HG02938 (cell line): ENCODE measurements at regions not wholly inside any gene's neighbourhood (a gene's known extent, or its start where the extent isn't known, plus 50 kb on each side); places are given as distances from the start of the nearest gene placed in this dataset.
"Not testable (repeated sequence)": the region's sequence is repeated elsewhere in the genome, so short reads cannot be mapped to it uniquely, and the experiment has no call there.

ENCODE experiments used
- ATAC-seq: cut with Tn5 transposase; IDR thresholded peaks from one replicate; pipeline ENCODE4 v1.9.1; 2021; ENCODE audit warnings: mild to moderate bottlenecking, moderate library complexity; ENCODE audit not compliant: unreplicated experiment

GRCh38 chr5:159571501-159572244 is 241.4 kb upstream of the IL12B start:
- ATAC-seq = no peak

GRCh38 chr5:159576902-159577301 is 246.6 kb upstream of the IL12B start:
- ATAC-seq = no peak

GRCh38 chr5:159581502-159582249 is 251.4 kb upstream of the IL12B start:
- ATAC-seq = no peak

- ATAC-seq = no peak
Observed at GRCh38 chr5:159582756-159583541, 252.7 kb upstream of the IL12B start.

GRCh38 chr5:159586921-159587320 is 256.6 kb upstream of the IL12B start:
- ATAC-seq = no peak

- ATAC-seq = no peak
Observed at GRCh38 chr5:159588941-159589340, 258.7 kb upstream of the IL12B start.

GRCh38 chr5:159593518-159594073 is 263.3 kb upstream of the IL12B start:
- ATAC-seq = no peak

- not testable (repeated sequence) for ATAC-seq
Observed at GRCh38 chr5:159595561-159595960, 265.3 kb upstream of the IL12B start.

- no peak for ATAC-seq
Observed at GRCh38 chr5:159601216-159601615, 270.9 kb upstream of the IL12B start.

- ATAC-seq = no peak
Observed at GRCh38 chr5:159602434-159602833, 272.1 kb upstream of the IL12B start.

- no peak for ATAC-seq
Observed at GRCh38 chr5:159605585-159605984, 275.3 kb upstream of the IL12B start.

GRCh38 chr5:159609359-159609758 is 279.1 kb upstream of the IL12B start:
- no peak for ATAC-seq

- ATAC-seq = no peak
Observed at GRCh38 chr5:159610966-159611579, 280.8 kb upstream of the IL12B start.

- no peak for ATAC-seq
Observed at GRCh38 chr5:159616952-159617351, 286.7 kb upstream of the IL12B start.

GRCh38 chr5:159619826-159620225 is 289.5 kb upstream of the IL12B start:
- no peak for ATAC-seq

- no peak for ATAC-seq
Observed at GRCh38 chr5:159620853-159621540, 290.7 kb upstream of the IL12B start.

GRCh38 chr5:159628703-159629102 is 287.6 kb upstream of the ADRA1B start:
- ATAC-seq = no peak

- no peak for ATAC-seq
Observed at GRCh38 chr5:159629158-159629557, 287.1 kb upstream of the ADRA1B start.

GRCh38 chr5:159630545-159630944 is 285.7 kb upstream of the ADRA1B start:
- no peak for ATAC-seq

- ATAC-seq = no peak
Observed at GRCh38 chr5:159631001-159631400, 285.3 kb upstream of the ADRA1B start.
